ENCODE measurements at regions not wholly inside any gene's neighbourhood (a gene's known extent, or its start where the extent isn't known, plus 50 kb on each side); places are given as distances from the start of the nearest gene placed in this dataset.

GRCh38 chr1:94678202-94678848 is 136.8 kb upstream of the F3 start:
- DNase-seq (ENCODE audit: low read depth in 2 of 2) = no peak
- TF ChIP-seq CTCF (IDR thresholded peaks at IDR 0.05; ENCODE audit: low read depth, low read length) = no peak
- H3K4me3 ChIP-seq (replicated peaks in 1 of 2; ENCODE audit: low read depth in 2 of 2, low read length in 2 of 2) = no peak overlapping the region

- no peak for DNase-seq (ENCODE audit: low read depth in 2 of 2)
- no peak for TF ChIP-seq CTCF (IDR thresholded peaks at IDR 0.05; ENCODE audit: low read depth, low read length)
- H3K4me3 ChIP-seq (replicated peaks in 1 of 2; ENCODE audit: low read depth in 2 of 2, low read length in 2 of 2) = no peak overlapping the region
Observed at GRCh38 chr1:94677714-94678113, 136.2 kb upstream of the F3 start.

GRCh38 chr1:94677087-94677486 is 135.5 kb upstream of the F3 start:
- DNase-seq (ENCODE audit: low read depth in 2 of 2) = no peak
- H3K4me3 ChIP-seq (replicated peaks in 1 of 2; ENCODE audit: low read depth in 2 of 2, low read length in 2 of 2) = no peak overlapping the region
- no peak for TF ChIP-seq CTCF (IDR thresholded peaks at IDR 0.05; ENCODE audit: low read depth, low read length)

GRCh38 chr1:94676686-94677085 is 135.1 kb upstream of the F3 start:
- no peak for TF ChIP-seq CTCF (IDR thresholded peaks at IDR 0.05; ENCODE audit: low read depth, low read length)
- no peak for DNase-seq (ENCODE audit: low read depth in 2 of 2)
- H3K4me3 ChIP-seq (replicated peaks in 1 of 2; ENCODE audit: low read depth in 2 of 2, low read length in 2 of 2) = no peak overlapping the region

GRCh38 chr1:94675373-94675772 is 133.8 kb upstream of the F3 start:
- TF ChIP-seq CTCF (IDR thresholded peaks at IDR 0.05; ENCODE audit: low read depth, low read length) = no peak
- peak in 1 of 2 donors; percentile 43 for DNase-seq (ENCODE audit: low read depth in 2 of 2)

GRCh38 chr1:94674876-94675275 is 133.3 kb upstream of the F3 start:
- no peak overlapping the region for H3K4me3 ChIP-seq (replicated peaks in 1 of 2; ENCODE audit: low read depth in 2 of 2, low read length in 2 of 2)
- TF ChIP-seq CTCF (IDR thresholded peaks at IDR 0.05; ENCODE audit: low read depth, low read length) = no peak
- no peak for DNase-seq (ENCODE audit: low read depth in 2 of 2)

More at GRCh38 chr1:94675373-94675772, 133.8 kb upstream of the F3 start:
- no peak overlapping the region for H3K4me3 ChIP-seq (replicated peaks in 1 of 2; ENCODE audit: low read depth in 2 of 2, low read length in 2 of 2)

GRCh38 chr1:94672934-94673333 is 131.4 kb upstream of the F3 start:
- no peak for TF ChIP-seq CTCF (IDR thresholded peaks at IDR 0.05; ENCODE audit: low read depth, low read length)
- DNase-seq (ENCODE audit: low read depth in 2 of 2) = peak in 1 of 2 donors; percentile 65

More at GRCh38 chr1:94672934-94673333, 131.4 kb upstream of the F3 start:
- H3K4me3 ChIP-seq (replicated peaks in 1 of 2; ENCODE audit: low read depth in 2 of 2, low read length in 2 of 2) = no peak overlapping the region
